GM12891 (cell line): ENCODE measurements at regions not wholly inside any gene's neighbourhood (a gene's known extent, or its start where the extent isn't known, plus 50 kb on each side); places are given as distances from the start of the nearest gene placed in this dataset.

ENCODE experiments used
- POLR2AphosphoS5 ChIP-seq: IDR thresholded peaks from 2 replicates; pipeline ENCODE4 v1.6.1; 2011; ENCODE audit warnings: low read depth, low read length, control low read depth
- POU2F2 ChIP-seq: IDR thresholded peaks from 2 replicates; pipeline ENCODE4 v1.6.1; 2011; ENCODE audit warnings: low read depth, mild to moderate bottlenecking, control low read depth, low read length, moderate library complexity

GRCh38 chrX:550514-550913, 80.1 kb upstream of the SHOX start:
- TF ChIP-seq POU2F2 (no peak), POLR2AphosphoS5 (no peak)
